Rectal smooth muscle tissue (tissue), 1 donor: ENCODE measurements at regions not wholly inside any gene's neighbourhood (a gene's known extent, or its start where the extent isn't known, plus 50 kb on each side); places are given as distances from the start of the nearest gene placed in this dataset.
"Not testable (repeated sequence)": the region's sequence is repeated elsewhere in the genome, so short reads cannot be mapped to it uniquely, and the experiment has no call there.

Experiments used
- H3K27ac ChIP-seq: one replicate; pipeline ENCODE4 v1.7.0; 2013; ENCODE audit warnings: low read depth, low read length, inconsistent platforms
- H3K27me3 ChIP-seq: one replicate; pipeline ENCODE4 v1.7.0; 2013; ENCODE audit warnings: low read length; ENCODE audit not compliant: control insufficient read depth, insufficient read depth
- H3K36me3 ChIP-seq: one replicate; pipeline ENCODE4 v1.7.0; 2013; ENCODE audit warnings: low read length; ENCODE audit not compliant: control insufficient read depth, insufficient read depth
- H3K4me1 ChIP-seq: one replicate; pipeline ENCODE4 v1.7.0; 2013; ENCODE audit warnings: low read length; ENCODE audit not compliant: control insufficient read depth, insufficient read depth
- H3K4me3 ChIP-seq: one replicate; pipeline ENCODE4 v1.7.0; 2013; ENCODE audit warnings: low read length
- H3K9ac ChIP-seq: one replicate; pipeline ENCODE4 v1.7.0; 2013; ENCODE audit warnings: low read length

DNA sequence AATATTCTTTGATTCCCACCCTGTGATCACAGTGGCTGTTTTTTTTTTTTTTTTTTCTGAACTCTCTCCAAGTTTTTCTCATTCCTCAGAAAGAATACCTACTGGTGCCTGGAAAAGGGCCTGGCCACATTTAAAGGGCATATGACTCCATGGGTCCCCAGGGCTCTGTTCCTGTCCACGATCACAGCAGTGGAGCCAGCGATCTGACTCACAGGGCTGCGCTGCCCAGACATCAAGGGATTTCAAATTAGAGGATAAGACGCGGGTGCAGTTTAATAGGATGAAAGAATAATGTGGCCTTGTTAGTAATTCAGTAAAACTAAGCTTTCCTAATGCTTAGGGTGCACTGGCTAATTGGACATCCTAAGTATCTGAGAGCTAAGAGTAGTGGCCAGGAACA is 175.1 kb upstream of the MSX2 start:
- H3K36me3 ChIP-seq, result no peaks in the 10 kb centered on the region
- H3K4me3 ChIP-seq, result no peak overlapping the region
- no peaks in the 10 kb centered on the region for H3K27me3 ChIP-seq
- no peak overlapping the region for H3K9ac ChIP-seq
- no peak overlapping the region for H3K27ac ChIP-seq
- no peaks in the 10 kb centered on the region for H3K4me1 ChIP-seq

- no peaks in the 10 kb centered on the region for H3K4me1 ChIP-seq
- H3K36me3 ChIP-seq, result no peaks in the 10 kb centered on the region
- H3K27ac ChIP-seq, result no peak overlapping the region
- no peak overlapping the region for H3K4me3 ChIP-seq
- H3K27me3 ChIP-seq, result no peaks in the 10 kb centered on the region
- H3K9ac ChIP-seq, result no peak overlapping the region
Measured at GRCh38 chr5:174550026-174550425, 174.4 kb upstream of the MSX2 start.

DNA sequence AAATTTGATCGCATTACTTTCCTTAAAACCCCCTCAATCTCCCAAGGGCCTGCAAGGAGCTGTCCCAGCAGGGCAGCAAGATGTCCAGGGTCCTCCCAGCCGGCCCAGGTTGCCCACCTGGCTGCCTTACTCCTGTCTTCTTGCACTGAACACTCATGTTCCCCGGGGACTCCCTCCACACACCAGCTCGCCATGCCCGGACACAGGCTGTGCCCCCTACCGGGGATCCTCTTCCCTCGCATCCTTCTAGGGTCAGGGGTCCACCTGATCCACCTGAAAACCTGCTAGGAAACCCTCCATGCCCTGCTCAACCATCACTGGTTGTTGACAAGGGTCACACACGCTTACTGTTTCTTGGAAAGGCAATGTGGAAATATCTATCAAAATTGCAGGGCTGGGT is 172.0 kb upstream of the MSX2 start:
- Histone ChIP-seq H3K36me3 (no peaks in the 10 kb centered on the region), H3K27me3 (no peaks in the 10 kb centered on the region), H3K4me1 (no peaks in the 10 kb centered on the region), H3K4me3 (no peak overlapping the region), H3K27ac (no peak overlapping the region), H3K9ac (no peak overlapping the region)

- no peaks in the 10 kb centered on the region for H3K4me1 ChIP-seq
- H3K4me3 ChIP-seq, result no peak overlapping the region
- H3K27ac ChIP-seq, result no peak overlapping the region
- H3K36me3 ChIP-seq, result no peaks in the 10 kb centered on the region
- H3K9ac ChIP-seq, result no peak overlapping the region
- H3K27me3 ChIP-seq, result no peaks in the 10 kb centered on the region
Measured at GRCh38 chr5:174553556-174553955, 170.8 kb upstream of the MSX2 start.

DNA sequence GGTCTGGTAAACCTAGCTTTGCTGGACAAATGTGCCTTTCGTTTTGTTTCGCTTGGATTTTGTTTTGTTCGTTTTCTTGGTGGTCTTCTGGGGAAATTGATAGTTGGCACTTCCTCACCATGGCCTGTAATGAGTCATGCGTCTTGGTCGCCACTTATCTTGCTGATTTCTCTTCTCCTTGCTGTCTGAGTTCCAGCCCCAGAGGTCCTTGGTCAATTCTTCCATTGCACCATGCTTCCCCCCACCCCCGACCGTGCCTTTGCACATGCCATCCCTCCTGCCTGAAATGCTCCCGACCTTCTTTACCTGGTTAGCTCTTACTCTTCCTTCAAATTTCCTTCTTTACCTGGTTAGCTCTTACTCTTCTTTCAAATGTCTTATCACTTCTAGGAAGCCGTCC is 168.7 kb upstream of the MSX2 start:
- Histone ChIP-seq H3K27ac (no peak overlapping the region), H3K4me1 (no peaks in the 10 kb centered on the region), H3K4me3 (no peak overlapping the region), H3K27me3 (no peaks in the 10 kb centered on the region), H3K9ac (no peak overlapping the region), H3K36me3 (no peaks in the 10 kb centered on the region)

GRCh38 chr5:174556756-174557155 is 167.6 kb upstream of the MSX2 start:
- H3K36me3 ChIP-seq, result no peaks in the 10 kb centered on the region

GRCh38 chr5:174558190-174558589 is 166.2 kb upstream of the MSX2 start:
- Histone ChIP-seq H3K36me3 (no peaks in the 10 kb centered on the region), H3K27ac (no peak overlapping the region), H3K27me3 (no peaks in the 10 kb centered on the region), H3K4me3 (no peak overlapping the region), H3K9ac (no peak overlapping the region), H3K4me1 (no peaks in the 10 kb centered on the region)

More at GRCh38 chr5:174556756-174557155, 167.6 kb upstream of the MSX2 start:
- no peak overlapping the region for H3K27ac ChIP-seq
- H3K27me3 ChIP-seq, result no peaks in the 10 kb centered on the region
- H3K4me1 ChIP-seq, result no peaks in the 10 kb centered on the region
- H3K9ac ChIP-seq, result no peak overlapping the region
- H3K4me3 ChIP-seq, result no peak overlapping the region

- Histone ChIP-seq H3K36me3 (no peaks in the 10 kb centered on the region), H3K27me3 (no peaks in the 10 kb centered on the region), H3K9ac (no peak overlapping the region), H3K27ac (no peak overlapping the region), H3K4me3 (no peak overlapping the region), H3K4me1 (no peaks in the 10 kb centered on the region)
Measured at GRCh38 chr5:174559141-174559540, 165.2 kb upstream of the MSX2 start.

DNA sequence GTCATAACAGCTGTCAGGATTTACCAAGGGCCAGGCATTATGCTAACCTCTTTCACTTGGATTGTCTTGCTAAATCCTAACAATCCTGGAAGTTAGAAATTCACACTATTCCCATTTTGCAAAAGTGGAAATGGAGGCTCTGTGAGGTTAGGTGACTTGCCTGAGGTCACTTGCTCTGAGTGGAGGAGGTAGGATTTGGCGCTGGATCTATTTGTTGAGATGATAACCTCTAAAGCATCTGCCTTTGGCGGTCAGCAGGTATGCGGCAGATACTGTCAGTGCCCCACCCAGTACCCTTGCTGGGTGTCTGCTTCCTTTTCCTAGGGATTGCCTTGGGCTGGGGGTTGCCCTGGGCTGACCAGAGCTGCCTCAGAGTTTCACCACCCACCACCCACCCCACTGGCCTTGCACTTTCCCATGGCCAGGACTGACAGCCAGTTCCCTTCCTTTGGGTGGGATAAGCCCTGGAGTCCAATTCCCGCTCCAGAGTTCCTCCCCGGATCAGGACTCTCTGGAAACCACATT is 164.8 kb upstream of the MSX2 start:
- Histone ChIP-seq H3K27me3 (no peaks in the 10 kb centered on the region), H3K36me3 (no peaks in the 10 kb centered on the region), H3K27ac (no peak overlapping the region), H3K4me1 (no peaks in the 10 kb centered on the region), H3K4me3 (no peak overlapping the region), H3K9ac (no peak overlapping the region)

DNA sequence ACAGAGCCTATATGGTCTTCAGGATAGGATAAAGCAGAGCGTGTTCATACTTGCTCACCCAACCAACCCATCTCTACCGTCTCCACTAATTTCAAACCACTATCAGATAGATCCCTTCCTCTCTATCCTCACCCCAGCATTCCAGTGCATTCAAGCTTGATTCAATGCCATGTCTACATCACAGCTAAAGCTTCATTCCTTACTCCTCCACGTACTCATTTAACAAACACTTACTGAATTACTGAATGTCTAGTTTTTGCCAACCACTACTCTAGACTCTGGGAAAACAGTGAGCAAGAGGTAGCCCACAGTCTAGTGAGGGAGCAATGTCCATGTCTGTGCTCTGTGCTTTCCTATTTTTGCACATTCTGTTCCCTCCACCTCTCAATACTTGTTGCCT is 163.5 kb upstream of the MSX2 start:
- H3K4me1 ChIP-seq, result no peaks in the 10 kb centered on the region
- no peaks in the 10 kb centered on the region for H3K36me3 ChIP-seq
- no peak overlapping the region for H3K27ac ChIP-seq
- H3K27me3 ChIP-seq, result no peaks in the 10 kb centered on the region
- H3K9ac ChIP-seq, result no peak overlapping the region
- no peak overlapping the region for H3K4me3 ChIP-seq

- H3K4me3 ChIP-seq, H3K27me3 ChIP-seq: not testable (repeated sequence)
Measured at GRCh38 chr5:174563040-174563439, 161.3 kb upstream of the MSX2 start.

DNA sequence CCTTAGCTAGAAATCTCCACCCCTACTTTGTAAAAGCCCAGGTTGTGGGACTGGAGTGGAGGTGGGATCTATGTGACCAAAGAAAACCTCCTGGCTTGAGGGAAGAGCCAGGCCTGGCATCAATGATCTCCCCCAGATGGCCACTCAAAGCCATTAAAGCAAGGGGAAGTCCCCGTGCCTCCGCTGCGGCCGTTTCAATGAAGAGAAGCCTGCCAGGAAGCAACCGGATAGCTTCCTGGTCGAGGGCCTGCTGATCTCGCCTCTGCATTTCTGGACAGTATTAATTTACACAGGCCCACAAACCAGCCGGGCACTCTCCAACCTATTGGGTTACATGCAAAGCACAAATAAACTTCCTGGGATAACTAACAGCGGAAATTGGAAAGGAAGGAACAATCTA is 160.5 kb upstream of the MSX2 start:
- no peak overlapping the region for H3K4me3 ChIP-seq
- H3K27me3 ChIP-seq, result no peaks in the 10 kb centered on the region
- H3K9ac ChIP-seq, result no peak overlapping the region
- no peaks in the 10 kb centered on the region for H3K36me3 ChIP-seq
- H3K27ac ChIP-seq, result no peak overlapping the region
- H3K4me1 ChIP-seq, result no peaks in the 10 kb centered on the region

More at GRCh38 chr5:174563040-174563439, 161.3 kb upstream of the MSX2 start:
- not testable (repeated sequence) for H3K36me3 ChIP-seq, H3K9ac ChIP-seq, H3K27ac ChIP-seq, H3K4me1 ChIP-seq

GRCh38 chr5:174567506-174568141 is 156.8 kb upstream of the MSX2 start:
- no peak overlapping the region for H3K27ac ChIP-seq
- peaks cover 3% of the 10 kb centered on the region for H3K4me1 ChIP-seq
- no peak overlapping the region for H3K4me3 ChIP-seq
- H3K36me3 ChIP-seq, result no peaks in the 10 kb centered on the region
- no peak overlapping the region for H3K9ac ChIP-seq
- H3K27me3 ChIP-seq, result no peaks in the 10 kb centered on the region
